Breast epithelium (tissue), 4 donors: ENCODE measurements at regions not wholly inside any gene's neighbourhood (a gene's known extent, or its start where the extent isn't known, plus 50 kb on each side); places are given as distances from the start of the nearest gene placed in this dataset.

Source experiments
- DNase-seq, 2 donors: peaks; one replicate each; pipeline ENCODE4 v3.0.0-alpha.2; 2019; ENCODE audit warnings: low spot score in 2 of 2
- H3K27ac ChIP-seq, 2 donors: fragments of 200-600 bp; sonication (generic) in 1 of 2; one replicate each; pipeline ENCODE4 v1.5.1; 2016 to 2019; ENCODE audit warnings: mild to moderate bottlenecking in 1 of 2
- H3K27me3 ChIP-seq, 2 donors: fragments of 200-600 bp; sonication (generic) in 1 of 2; one replicate each; pipeline versions ENCODE4 v1.5.1 to v1.6.0; 2017 to 2019; ENCODE audit warnings: control low read depth in 1 of 2, mild to moderate bottlenecking in 1 of 2
- H3K36me3 ChIP-seq: fragments of 200-600 bp; one replicate; pipeline ENCODE4 v1.5.1; 2019
- H3K4me1 ChIP-seq, 2 donors: fragments of 200-600 bp; sonication (generic); one replicate each; pipeline ENCODE4 v1.5.1; 2016 to 2019; ENCODE audit warnings: control low read depth in 1 of 2
- H3K4me3 ChIP-seq, 3 donors: fragments of 200-600 bp; sonication (generic); 1 replicate in 2 of 3; 2 replicates in 1 of 3; pipeline ENCODE4 v1.5.1; 2016 to 2019; ENCODE audit warnings: mild to moderate bottlenecking in 3 of 3, moderate library complexity in 2 of 3
- H3K9me3 ChIP-seq, 2 donors: fragments of 200-600 bp; sonication (generic) in 1 of 2; one replicate each; pipeline ENCODE4 v1.5.1; 2016 to 2019; ENCODE audit warnings: control low read depth in 1 of 2
- CTCF ChIP-seq, 3 donors: fragments of 450-650 bp; IDR thresholded peaks; one replicate each; pipeline ENCODE4 v1.5.1; 2016 to 2017; ENCODE audit warnings: antibody characterized with exemption in 3 of 3, mild to moderate bottlenecking in 3 of 3, moderate library complexity in 3 of 3
- POLR2A ChIP-seq: fragments of 450-650 bp; IDR thresholded peaks from one replicate; pipeline ENCODE4 v1.6.1; 2016; ENCODE audit warnings: antibody characterized with exemption, mild to moderate bottlenecking, moderate library complexity
- POLR2AphosphoS5 ChIP-seq, 3 donors: sonication (generic); formaldehyde crosslinking; IDR thresholded peaks; one replicate each; pipeline ENCODE4 v1.6.1; 2017; ENCODE audit warnings: antibody characterized with exemption in 3 of 3
- intact Hi-C: fragments of 100-400 bp; cut with DNase I; formaldehyde crosslinking; loops from one replicate; pipeline ENCODE4 v1.15.1; 2023; ENCODE audit warnings: low total_unique reads

GRCh38 chr9:80157561-80157983 is 585.8 kb downstream of the TLE4 start:
- TF ChIP-seq POLR2AphosphoS5 (IDR thresholded peaks at IDR 0.05) (no peak), CTCF (IDR thresholded peaks at IDR 0.05) (no peak), POLR2A (no peak)
- DNase-seq: no peak
- H3K27me3 ChIP-seq: no peaks in the 10 kb centered on the region
- H3K4me3 ChIP-seq: no peak overlapping the region
- H3K27ac ChIP-seq: no peak overlapping the region
- no peaks in the 10 kb centered on the region for H3K9me3 ChIP-seq
- H3K36me3 ChIP-seq: no peaks in the 10 kb centered on the region
- intact Hi-C loops: no loop called here
- H3K4me1 ChIP-seq: no peaks in the 10 kb centered on the region

- Histone ChIP-seq H3K27ac (no peak overlapping the region), H3K4me1 (no peaks in the 10 kb centered on the region), H3K4me3 (no peak overlapping the region), H3K27me3 (no peaks in the 10 kb centered on the region), H3K36me3 (no peaks in the 10 kb centered on the region), H3K9me3 (no peaks in the 10 kb centered on the region)
- TF ChIP-seq POLR2AphosphoS5 (IDR thresholded peaks at IDR 0.05): no peak
- no peak for TF ChIP-seq POLR2A
- TF ChIP-seq CTCF (IDR thresholded peaks at IDR 0.05): no peak
- DNase-seq: no peak
- intact Hi-C loops: no loop called here
Observed at GRCh38 chr9:80156756-80157472, 585.1 kb downstream of the TLE4 start.

GRCh38 chr9:80156262-80156661 is 584.5 kb downstream of the TLE4 start:
- Histone ChIP-seq H3K27ac (no peak overlapping the region), H3K4me1 (no peaks in the 10 kb centered on the region), H3K27me3 (no peaks in the 10 kb centered on the region), H3K4me3 (no peak overlapping the region), H3K9me3 (no peaks in the 10 kb centered on the region), H3K36me3 (no peaks in the 10 kb centered on the region)
- TF ChIP-seq CTCF (IDR thresholded peaks at IDR 0.05) (no peak), POLR2AphosphoS5 (IDR thresholded peaks at IDR 0.05) (no peak), POLR2A (no peak)
- intact Hi-C loops: no loop called here
- DNase-seq: no peak

- Histone ChIP-seq H3K36me3 (no peaks in the 10 kb centered on the region), H3K27me3 (no peaks in the 10 kb centered on the region), H3K27ac (no peak overlapping the region), H3K4me1 (no peaks in the 10 kb centered on the region), H3K9me3 (peaks cover 0 to 3% of the 10 kb centered on the region in 2 donors), H3K4me3 (no peak overlapping the region)
- DNase-seq: no peak
- intact Hi-C loops: no loop called here
- TF ChIP-seq CTCF (IDR thresholded peaks at IDR 0.05): no peak
- TF ChIP-seq POLR2AphosphoS5 (IDR thresholded peaks at IDR 0.05): no peak
- no peak for TF ChIP-seq POLR2A
Observed at GRCh38 chr9:80147866-80148265, 576.1 kb downstream of the TLE4 start.

GRCh38 chr9:80146466-80146865 is 574.7 kb downstream of the TLE4 start:
- H3K27me3 ChIP-seq: no peaks in the 10 kb centered on the region
- H3K36me3 ChIP-seq: no peaks in the 10 kb centered on the region
- TF ChIP-seq POLR2A (no peak), CTCF (IDR thresholded peaks at IDR 0.05) (no peak)
- H3K4me3 ChIP-seq: no peak overlapping the region
- no peaks in the 10 kb centered on the region for H3K4me1 ChIP-seq
- DNase-seq: no peak
- peaks cover 0 to 3% of the 10 kb centered on the region in 2 donors for H3K9me3 ChIP-seq
- H3K27ac ChIP-seq: no peak overlapping the region
- intact Hi-C loops: no loop called here
